ENCODE measurements at regions not wholly inside any gene's neighbourhood (a gene's known extent, or its start where the extent isn't known, plus 50 kb on each side); places are given as distances from the start of the nearest gene placed in this dataset.
"Not testable (repeated sequence)": the region's sequence is repeated elsewhere in the genome, so short reads cannot be mapped to it uniquely, and the experiment has no call there.

- ATAC-seq: no peak
Observed at GRCh38 chr4:33996075-33996718, 2248.1 kb downstream of the ARAP2 start.

- ATAC-seq: no peak
Observed at GRCh38 chr4:33998291-33998690, 2246.0 kb downstream of the ARAP2 start.

DNA sequence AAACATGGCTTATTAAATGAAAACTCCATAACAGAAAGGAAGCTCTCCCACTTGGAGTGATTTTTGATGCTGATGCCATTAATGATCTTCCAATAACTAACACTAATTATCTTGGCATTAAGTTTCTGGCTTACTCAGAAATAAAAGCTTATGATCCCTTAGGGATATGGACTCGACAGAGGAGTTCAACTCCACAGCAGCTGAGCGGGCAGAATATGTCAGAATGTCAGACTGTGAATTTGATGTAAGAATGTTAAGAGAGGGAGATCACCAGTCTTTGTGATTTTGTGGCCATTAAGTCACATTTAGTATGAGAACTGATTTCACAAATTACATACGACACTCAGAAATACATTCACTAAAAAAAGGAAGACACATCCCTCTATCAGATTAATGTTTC is 2244.0 kb downstream of the ARAP2 start:
- ATAC-seq: no peak

- not testable (repeated sequence) for ATAC-seq
Observed at GRCh38 chr4:34006540-34006939, 2237.8 kb downstream of the ARAP2 start.

DNA sequence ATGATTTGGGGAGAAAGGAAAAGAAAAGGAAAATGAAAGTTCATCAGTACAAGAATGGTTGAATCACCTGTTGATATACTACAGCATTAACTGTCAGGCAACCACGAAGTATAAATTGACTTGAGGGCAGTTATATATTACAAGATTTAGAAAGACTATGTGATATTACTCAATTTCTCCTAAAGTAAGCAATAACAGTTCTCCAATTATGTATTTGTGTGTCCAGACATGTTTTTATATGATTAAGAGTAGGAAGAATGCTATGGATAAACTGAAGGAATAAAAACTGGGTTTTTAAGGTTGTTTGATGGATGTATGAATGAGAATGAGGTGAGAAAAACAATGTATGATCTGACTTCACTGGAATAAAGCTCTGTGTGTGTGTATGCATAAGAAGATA is 2234.4 kb downstream of the ARAP2 start:
- ATAC-seq: no peak

DNA sequence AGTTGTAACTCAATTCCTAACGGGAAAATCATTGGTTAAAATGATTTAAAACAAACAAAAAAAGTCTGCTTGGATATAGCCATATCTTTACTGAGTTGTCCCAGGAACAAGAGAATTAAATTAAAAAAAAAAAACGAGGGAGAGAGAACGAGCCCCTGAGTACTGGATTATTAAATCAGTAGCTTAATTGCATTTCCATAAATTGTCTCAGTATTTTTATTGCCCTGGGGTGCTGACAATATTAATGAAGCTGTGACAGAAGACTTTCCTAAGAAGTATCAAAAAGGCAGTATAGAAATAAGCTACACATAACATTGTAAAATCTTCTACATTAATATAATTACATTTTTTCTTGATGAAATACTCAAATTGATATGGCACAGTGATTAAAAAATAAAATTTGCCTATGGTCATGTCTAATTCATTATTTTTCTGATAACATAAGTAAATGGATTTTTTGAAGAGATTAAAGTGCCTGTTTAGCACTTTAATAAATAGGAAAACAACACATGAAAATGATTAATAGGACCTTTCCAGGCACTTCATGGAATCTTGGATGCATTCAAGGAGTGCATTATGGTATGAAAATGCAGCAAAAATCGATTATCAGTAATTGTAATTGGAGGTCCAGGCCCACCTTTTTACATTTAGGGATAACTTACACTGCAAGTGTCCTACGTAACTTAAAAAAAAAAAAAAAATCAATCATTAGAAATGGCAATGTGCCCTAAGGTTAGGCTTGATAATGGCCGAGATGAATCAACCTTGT is 2233.4 kb downstream of the ARAP2 start:
- ATAC-seq: no peak

DNA sequence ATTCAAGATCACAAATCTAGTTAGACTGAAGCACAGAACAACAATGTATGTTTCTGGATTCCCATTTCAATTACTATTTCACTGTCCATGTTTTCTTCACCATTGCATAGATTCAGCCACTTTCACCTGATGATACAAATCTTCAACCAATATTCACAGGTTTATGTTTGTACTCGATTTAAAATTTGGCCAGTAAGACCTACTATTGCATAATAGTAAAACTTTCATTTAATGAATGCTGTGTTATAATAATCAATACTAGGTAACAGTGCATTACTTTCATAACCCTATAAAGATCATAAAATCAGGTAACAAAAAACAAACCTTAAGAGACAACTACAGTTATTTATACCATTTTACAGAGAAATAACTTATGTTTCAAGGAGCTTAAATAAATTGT is 2209.1 kb downstream of the ARAP2 start:
- no peak for ATAC-seq

DNA sequence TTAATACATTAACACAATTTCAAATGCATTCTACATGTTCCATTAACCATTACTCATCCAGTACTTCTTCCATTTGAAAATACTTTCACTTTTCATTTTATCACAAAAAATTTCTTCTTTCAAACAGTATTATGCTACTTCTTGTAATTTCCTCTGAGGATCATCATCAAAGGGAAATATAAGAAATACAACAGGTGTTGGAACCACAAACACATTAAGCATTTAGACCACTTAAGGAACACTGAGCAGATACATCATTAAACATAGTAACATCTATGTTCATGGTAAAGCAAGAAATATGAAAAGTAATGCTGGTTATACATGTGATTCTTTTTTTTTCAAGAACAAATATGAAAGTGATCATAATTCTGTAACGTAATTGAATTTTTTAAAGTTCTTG is 2207.0 kb downstream of the ARAP2 start:
- ATAC-seq: no peak

DNA sequence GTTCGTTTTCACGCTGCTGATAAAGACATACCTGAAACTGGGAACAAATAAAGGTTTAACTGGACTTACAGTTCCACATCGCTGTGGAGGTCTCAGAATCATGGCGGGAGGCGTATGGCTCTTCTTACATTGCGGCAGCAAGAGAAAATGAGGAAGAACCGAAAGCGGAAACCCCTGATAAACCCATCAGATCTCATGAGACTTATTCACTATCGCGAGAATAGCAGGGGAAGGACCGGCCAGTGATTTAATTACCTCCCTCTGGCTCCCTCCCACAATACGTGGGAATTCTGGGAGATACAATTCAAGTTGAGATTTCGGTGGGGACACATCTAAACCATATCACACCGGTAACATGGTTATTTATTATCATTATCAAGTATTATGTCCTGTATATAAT is 2204.5 kb downstream of the ARAP2 start:
- no peak for ATAC-seq

GRCh38 chr4:34043131-34043530 is 2201.2 kb downstream of the ARAP2 start:
- no peak for ATAC-seq

GRCh38 chr4:34046580-34046979 is 2197.7 kb downstream of the ARAP2 start:
- ATAC-seq: no peak

DNA sequence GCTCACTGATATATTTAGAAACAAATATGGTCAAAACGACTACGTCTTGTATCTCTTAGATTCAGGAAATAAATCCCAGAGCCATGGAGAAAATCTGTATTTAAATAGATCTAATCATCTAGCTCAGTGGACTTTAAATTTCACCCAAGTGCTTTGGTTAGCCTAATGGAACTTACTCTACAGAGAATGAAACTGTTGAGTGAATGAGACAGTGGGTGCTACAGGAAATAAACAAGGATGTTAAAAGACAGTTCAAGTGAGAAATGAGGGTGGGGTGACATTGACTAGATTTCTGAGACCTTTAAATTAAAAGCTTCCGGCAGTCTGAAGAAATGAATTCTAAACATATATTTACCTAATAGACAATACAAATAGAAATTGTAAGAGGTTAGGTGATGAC is 2197.0 kb downstream of the ARAP2 start:
- no peak for ATAC-seq

DNA sequence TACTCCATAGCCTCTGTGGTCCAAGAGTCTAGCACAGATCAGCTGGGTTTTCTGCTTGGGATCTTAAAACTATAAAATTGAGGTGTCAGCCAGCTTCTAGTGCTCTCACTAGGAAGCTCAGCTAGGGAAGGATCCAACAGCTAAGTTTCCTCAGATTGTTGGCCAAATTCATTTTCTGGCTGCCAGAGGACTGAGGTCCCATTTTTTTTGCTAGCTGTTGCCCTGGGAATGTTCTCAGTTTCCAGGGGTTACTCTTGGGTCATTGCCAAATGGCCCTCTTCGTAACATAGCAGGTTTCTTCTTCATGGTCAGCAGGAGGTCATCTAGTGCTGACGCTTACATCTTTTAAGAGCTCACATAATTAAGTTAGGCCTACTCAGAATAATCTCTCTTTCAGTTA is 2178.2 kb downstream of the ARAP2 start:
- ATAC-seq: no peak

DNA sequence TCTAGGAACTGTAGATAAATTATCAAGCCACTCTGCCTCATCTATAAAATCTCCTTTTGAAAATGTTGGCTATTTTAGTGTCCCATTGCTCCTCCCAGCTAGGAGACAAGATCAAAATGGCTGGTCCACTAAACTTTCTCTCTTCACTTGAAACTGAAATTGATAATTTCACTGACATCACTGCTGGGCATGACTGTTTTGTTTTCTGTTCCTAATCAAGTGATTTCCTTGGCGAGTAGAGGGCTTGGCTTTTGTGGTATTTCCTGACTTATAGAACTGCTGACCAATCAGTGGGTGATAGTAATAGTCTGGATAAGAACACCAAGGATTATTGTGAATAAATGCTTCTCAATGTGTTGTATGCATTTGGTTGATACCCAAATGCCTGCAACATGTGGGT is 2152.9 kb downstream of the ARAP2 start:
- no peak for ATAC-seq

DNA sequence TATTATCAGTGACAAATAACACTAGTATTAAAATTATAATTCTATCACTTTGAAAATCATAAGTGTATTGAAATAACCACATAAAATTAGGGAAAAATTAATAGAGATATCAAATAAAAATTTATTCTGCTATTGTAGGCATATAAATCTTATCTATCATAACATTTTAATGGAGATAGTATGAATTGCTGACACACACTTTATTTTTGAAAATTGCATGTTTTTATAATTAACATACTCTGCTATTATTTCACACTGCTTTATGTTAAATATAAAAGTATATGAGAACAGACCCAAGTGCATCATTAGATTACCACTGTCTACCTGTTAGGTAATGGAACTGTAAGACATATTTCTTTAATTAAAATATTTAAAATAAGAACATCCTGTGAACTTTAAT is 2150.2 kb downstream of the ARAP2 start:
- no peak for ATAC-seq

GRCh38 chr4:34105311-34105710 is 2139.0 kb downstream of the ARAP2 start:
- ATAC-seq: no peak

DNA sequence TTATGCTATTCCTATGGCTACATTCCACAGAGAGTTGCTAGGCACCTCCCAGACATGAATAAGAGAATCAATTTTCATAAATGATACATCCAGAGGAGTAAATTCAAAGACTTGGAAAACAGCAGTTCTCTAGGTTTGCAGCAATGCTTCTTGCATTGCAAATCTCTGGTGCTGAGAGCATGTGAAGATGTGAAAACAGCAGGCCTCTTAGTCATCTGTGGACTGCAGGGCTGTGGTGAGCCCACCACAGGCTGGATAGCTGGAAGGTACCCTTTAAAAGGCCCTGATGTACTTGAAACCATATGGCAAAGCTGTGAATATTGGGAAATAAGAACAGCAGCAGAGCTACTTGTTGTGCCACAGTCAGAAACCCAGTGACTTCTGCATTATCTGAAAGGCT is 2135.9 kb downstream of the ARAP2 start:
- ATAC-seq: no peak

GRCh38 chr4:34112573-34112972 is 2131.7 kb downstream of the ARAP2 start:
- ATAC-seq: no peak

GRCh38 chr4:34138385-34138784 is 2105.9 kb downstream of the ARAP2 start:
- no peak for ATAC-seq

- no peak for ATAC-seq
Observed at GRCh38 chr4:34139346-34139745, 2105.0 kb downstream of the ARAP2 start.

DNA sequence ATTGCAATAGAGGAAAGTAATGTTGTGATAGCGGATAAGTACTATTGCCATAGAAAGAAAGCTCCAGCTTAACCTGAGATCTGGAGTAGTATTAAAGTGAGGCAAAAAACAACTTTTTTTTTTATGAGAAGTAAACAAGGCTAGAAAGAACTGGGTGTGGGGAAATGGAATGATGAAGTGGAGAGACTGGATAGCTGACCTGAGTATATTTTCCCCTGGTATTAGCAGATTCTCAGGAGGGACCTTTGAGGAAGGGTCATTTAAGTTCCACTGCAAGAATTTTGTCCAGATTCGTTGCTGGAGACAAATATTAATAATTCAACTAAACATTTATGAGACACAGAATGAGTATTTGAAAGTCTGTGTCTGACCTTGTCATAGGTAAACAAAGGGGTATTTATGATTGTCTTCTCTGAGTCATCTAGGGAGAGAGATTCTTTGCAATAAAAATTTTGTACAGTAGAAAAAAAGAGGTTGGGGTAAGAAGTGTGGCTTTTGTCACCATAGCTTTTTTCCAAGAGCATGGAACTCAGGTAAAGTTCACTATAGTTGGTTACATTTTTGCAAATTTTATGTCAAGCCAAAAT is 2095.9 kb downstream of the ARAP2 start:
- no peak for ATAC-seq

- no peak for ATAC-seq
Observed at GRCh38 chr4:34157547-34157946, 2086.8 kb downstream of the ARAP2 start.

DNA sequence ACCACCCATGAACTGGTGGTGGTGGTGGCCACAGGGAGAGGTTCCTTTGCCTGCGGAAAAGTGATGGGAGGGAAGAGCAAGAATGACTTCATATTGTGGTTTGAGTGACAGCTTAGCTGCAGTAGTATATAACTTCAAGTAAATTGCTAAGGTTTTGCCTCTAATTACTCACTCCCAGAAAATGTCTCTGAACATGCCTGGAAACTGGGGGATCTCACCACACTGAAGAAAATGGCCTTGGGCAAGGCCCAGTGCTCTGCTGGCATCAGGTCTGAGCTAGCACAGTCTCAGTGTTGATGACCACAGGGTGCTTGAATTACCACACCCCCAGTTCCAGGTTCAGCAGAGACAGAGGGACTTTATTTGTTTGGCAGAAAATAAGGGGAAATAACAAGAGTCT is 2085.4 kb downstream of the ARAP2 start:
- no peak for ATAC-seq

DNA sequence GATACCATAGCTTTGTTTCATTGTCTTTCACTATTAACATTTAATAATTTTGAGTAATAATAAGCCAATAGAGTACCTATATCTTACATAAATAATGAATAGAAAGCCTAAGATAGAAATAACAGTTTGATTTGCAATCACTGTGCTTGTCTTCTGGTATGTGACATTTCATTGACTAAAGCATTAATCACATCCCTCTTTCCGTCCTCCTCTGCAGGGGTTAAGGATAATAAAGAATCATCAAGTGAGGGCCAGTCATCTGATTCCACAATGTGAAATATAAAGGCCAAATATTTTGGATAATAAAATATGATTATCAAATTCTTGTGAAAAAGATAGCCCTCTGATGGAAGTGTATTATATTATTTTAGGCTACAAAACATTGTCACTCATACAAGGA is 2073.4 kb downstream of the ARAP2 start:
- no peak for ATAC-seq

Measured in esophagus mucosa (tissue), 1 donor.